Spinal cord (tissue), 9 donors: ENCODE measurements at regions not wholly inside any gene's neighbourhood (a gene's known extent, or its start where the extent isn't known, plus 50 kb on each side); places are given as distances from the start of the nearest gene placed in this dataset.

Experiments
- DNase-seq, 6 donors: peaks; one replicate each; pipeline versions ENCODE4 v3.0.0 to v3.0.0-alpha.2; 2013 to 2015; ENCODE audit warnings: low spot score in 6 of 6, low read depth in 4 of 6
- H3K27ac ChIP-seq: one replicate; pipeline ENCODE4 v1.5.1; 2013; ENCODE audit warnings: low read depth, low read length, control low read depth
- H3K27me3 ChIP-seq: one replicate; pipeline ENCODE4 v1.6.1; 2013; ENCODE audit warnings: low read length; ENCODE audit not compliant: control insufficient read depth, insufficient read depth
- H3K36me3 ChIP-seq: one replicate; pipeline ENCODE4 v1.6.1; 2013; ENCODE audit warnings: low read length; ENCODE audit not compliant: control insufficient read depth, insufficient read depth
- H3K4me1 ChIP-seq: one replicate; pipeline ENCODE4 v1.6.1; 2013; ENCODE audit warnings: low read length; ENCODE audit not compliant: control insufficient read depth, insufficient read depth
- H3K4me3 ChIP-seq: one replicate; pipeline ENCODE4 v1.5.1; 2013; ENCODE audit warnings: low read depth, low read length, control low read depth
- H3K9me3 ChIP-seq: one replicate; pipeline ENCODE4 v1.6.1; 2013; ENCODE audit warnings: low read length; ENCODE audit not compliant: control insufficient read depth, insufficient read depth
- WGBS: methylation state at CpG from one replicate; pipeline ENCODE4 v1.1.5; 2013; ENCODE audit warnings: missing lambda C conversion rate; ENCODE audit not compliant: insufficient coverage; 5-methylcytosine and 5-hydroxymethylcytosine counted together
- donor health status: healthy.

- whole genome bisulfite sequencing, result 80% methylated on average over 1 of the region's 4 CpGs
- no peak overlapping the region for H3K4me3 ChIP-seq
- no peaks in the 10 kb centered on the region for H3K4me1 ChIP-seq
- no peak for DNase-seq
- no peaks in the 10 kb centered on the region for H3K27me3 ChIP-seq
- no peak overlapping the region for H3K27ac ChIP-seq
- H3K36me3 ChIP-seq, result no peaks in the 10 kb centered on the region
- H3K9me3 ChIP-seq, result no peaks in the 10 kb centered on the region
Measured at GRCh38 chr1:198075296-198075695, 81.5 kb upstream of the NEK7 start.

- no peak overlapping the region for H3K4me3 ChIP-seq
- H3K9me3 ChIP-seq, result no peaks in the 10 kb centered on the region
- H3K27me3 ChIP-seq, result no peaks in the 10 kb centered on the region
- no peaks in the 10 kb centered on the region for H3K36me3 ChIP-seq
- WGBS, result 100% methylated on average over 1 of the region's 1 CpG
- H3K27ac ChIP-seq, result no peak overlapping the region
- DNase-seq, result no peak
- no peaks in the 10 kb centered on the region for H3K4me1 ChIP-seq
Measured at GRCh38 chr1:198079432-198079951, 77.3 kb upstream of the NEK7 start.

GRCh38 chr1:198082576-198082975 lies 74.2 kb upstream of the NEK7 start:
- DNase-seq, result peak in 2 of 6 donors; percentile 20 to 26
- Histone ChIP-seq H3K4me3 (no peak overlapping the region), H3K27ac (no peak overlapping the region), H3K36me3 (no peaks in the 10 kb centered on the region), H3K9me3 (no peaks in the 10 kb centered on the region), H3K4me1 (no peaks in the 10 kb centered on the region), H3K27me3 (no peaks in the 10 kb centered on the region)
- WGBS, result 100% methylated on average over 1 of the region's 3 CpGs

- H3K36me3 ChIP-seq, result no peaks in the 10 kb centered on the region
- no CpG with 5 or more reads among the region's 2 CpGs for WGBS
- no peak for DNase-seq
- H3K4me1 ChIP-seq, result no peaks in the 10 kb centered on the region
- H3K27ac ChIP-seq, result no peak overlapping the region
- no peaks in the 10 kb centered on the region for H3K27me3 ChIP-seq
- no peak overlapping the region for H3K4me3 ChIP-seq
- no peaks in the 10 kb centered on the region for H3K9me3 ChIP-seq
Measured at GRCh38 chr1:198083549-198083948, 73.2 kb upstream of the NEK7 start.

- Histone ChIP-seq H3K9me3 (no peaks in the 10 kb centered on the region), H3K4me3 (no peak overlapping the region), H3K27me3 (no peaks in the 10 kb centered on the region), H3K27ac (no peak overlapping the region), H3K4me1 (no peaks in the 10 kb centered on the region), H3K36me3 (no peaks in the 10 kb centered on the region)
- DNase-seq, result no peak
- WGBS, result 67% methylated on average over 1 of the region's 5 CpGs
Measured at GRCh38 chr1:198084241-198084908, 72.4 kb upstream of the NEK7 start.

- H3K9me3 ChIP-seq, result no peaks in the 10 kb centered on the region
- H3K4me1 ChIP-seq, result no peaks in the 10 kb centered on the region
- H3K4me3 ChIP-seq, result no peak overlapping the region
- no peak for DNase-seq
- no peak overlapping the region for H3K27ac ChIP-seq
- WGBS, result no CpG with 5 or more reads among the region's 1 CpG
- no peaks in the 10 kb centered on the region for H3K36me3 ChIP-seq
- H3K27me3 ChIP-seq, result no peaks in the 10 kb centered on the region
Measured at GRCh38 chr1:198086051-198086745, 70.6 kb upstream of the NEK7 start.

- Histone ChIP-seq H3K36me3 (no peaks in the 10 kb centered on the region), H3K4me3 (no peak overlapping the region), H3K27ac (no peak overlapping the region), H3K9me3 (no peaks in the 10 kb centered on the region), H3K27me3 (no peaks in the 10 kb centered on the region), H3K4me1 (no peaks in the 10 kb centered on the region)
- DNase-seq, result no peak
- WGBS, result 88% methylated on average over 1 of the region's 1 CpG
Measured at GRCh38 chr1:198087831-198088230, 69.0 kb upstream of the NEK7 start.

- H3K27ac ChIP-seq, result no peak overlapping the region
- H3K27me3 ChIP-seq, result no peaks in the 10 kb centered on the region
- H3K4me1 ChIP-seq, result no peaks in the 10 kb centered on the region
- peak in 1 of 6 donors; percentile 7 for DNase-seq
- no peak overlapping the region for H3K4me3 ChIP-seq
- 52% methylated on average over 3 of the region's 4 CpGs for WGBS
- no peaks in the 10 kb centered on the region for H3K9me3 ChIP-seq
- no peaks in the 10 kb centered on the region for H3K36me3 ChIP-seq
Measured at GRCh38 chr1:198088360-198089071, 68.3 kb upstream of the NEK7 start.

GRCh38 chr1:198096390-198096789 lies 60.4 kb upstream of the NEK7 start:
- Histone ChIP-seq H3K9me3 (no peaks in the 10 kb centered on the region), H3K27ac (no peak overlapping the region), H3K4me3 (no peak overlapping the region), H3K27me3 (no peaks in the 10 kb centered on the region), H3K36me3 (no peaks in the 10 kb centered on the region), H3K4me1 (no peaks in the 10 kb centered on the region)
- peak in 1 of 6 donors; percentile 18 for DNase-seq
- 36% methylated on average over 1 of the region's 2 CpGs for WGBS
